HG03135 (cell line): ENCODE measurements at regions not wholly inside any gene's neighbourhood (a gene's known extent, or its start where the extent isn't known, plus 50 kb on each side); places are given as distances from the start of the nearest gene placed in this dataset.
"Not testable (repeated sequence)": the region's sequence is repeated elsewhere in the genome, so short reads cannot be mapped to it uniquely, and the experiment has no call there.

ENCODE experiments used
- ATAC-seq: cut with Tn5 transposase; IDR thresholded peaks from one replicate; pipeline ENCODE4 v1.9.1; 2021; ENCODE audit warnings: mild to moderate bottlenecking, moderate library complexity; ENCODE audit not compliant: unreplicated experiment

- ATAC-seq = no peak
Observed at GRCh38 chr10:16231734-16232435, 204.9 kb upstream of the PTER start.

- ATAC-seq = no peak
Observed at GRCh38 chr10:16232441-16232840, 204.4 kb upstream of the PTER start.

GRCh38 chr10:16234916-16235315 lies 201.9 kb upstream of the PTER start:
- no peak for ATAC-seq

GRCh38 chr10:16242446-16242845 lies 194.4 kb upstream of the PTER start:
- ATAC-seq = no peak

DNA sequence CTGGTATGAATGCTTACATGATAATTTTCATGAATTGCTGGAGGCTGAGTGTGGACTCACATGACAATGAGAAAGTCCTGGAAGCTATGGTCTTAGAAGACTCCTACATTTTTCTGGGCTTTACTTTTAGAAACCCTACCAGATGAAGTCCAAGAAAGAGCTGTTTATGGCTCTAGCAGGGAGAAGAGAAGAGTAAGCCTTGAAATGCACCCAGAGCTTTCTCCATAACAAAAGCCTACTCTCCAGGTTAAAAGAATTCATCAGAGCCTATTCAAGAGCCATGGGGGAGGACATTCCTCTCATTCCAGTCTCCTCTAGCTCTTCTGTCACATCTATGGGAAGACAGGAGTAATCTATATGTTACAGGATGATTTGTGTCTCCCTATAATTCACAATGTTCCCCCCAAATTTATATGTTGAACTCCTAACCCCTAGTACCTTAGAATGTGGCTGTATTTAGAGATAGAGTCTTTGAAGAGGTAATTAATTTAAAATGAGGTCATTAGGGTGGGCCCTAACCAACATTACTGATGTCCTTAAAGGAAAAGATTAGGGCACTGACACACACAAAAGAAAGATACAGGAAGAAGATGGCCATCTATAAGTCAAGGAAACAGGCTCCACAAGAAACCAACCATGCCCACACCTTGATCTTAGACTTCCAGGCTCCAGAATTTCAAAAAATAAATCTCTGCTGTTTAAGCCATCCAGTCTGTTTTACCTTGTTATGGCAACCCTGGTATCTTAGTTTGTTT lies 193.8 kb upstream of the PTER start:
- no peak for ATAC-seq

DNA sequence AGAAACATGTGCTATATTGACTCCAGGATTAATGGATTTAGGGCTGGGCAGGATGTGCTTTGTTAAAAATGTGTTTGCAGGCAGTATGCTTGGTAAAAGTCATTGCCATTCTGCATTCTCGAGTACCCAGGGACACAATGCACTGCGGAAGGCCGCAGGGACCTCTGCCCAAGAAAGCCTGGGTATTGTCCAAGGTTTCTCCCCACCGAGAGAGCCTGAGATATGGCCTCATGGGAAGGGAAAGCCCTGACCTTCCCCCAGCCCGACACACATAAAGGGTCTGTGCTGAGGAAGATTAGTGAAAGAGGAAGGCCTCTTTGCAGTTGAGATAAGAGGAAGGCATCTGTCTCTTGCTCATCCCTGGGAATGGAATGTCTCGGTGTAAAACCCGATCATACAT lies 186.7 kb upstream of the PTER start:
- ATAC-seq = not testable (repeated sequence)

DNA sequence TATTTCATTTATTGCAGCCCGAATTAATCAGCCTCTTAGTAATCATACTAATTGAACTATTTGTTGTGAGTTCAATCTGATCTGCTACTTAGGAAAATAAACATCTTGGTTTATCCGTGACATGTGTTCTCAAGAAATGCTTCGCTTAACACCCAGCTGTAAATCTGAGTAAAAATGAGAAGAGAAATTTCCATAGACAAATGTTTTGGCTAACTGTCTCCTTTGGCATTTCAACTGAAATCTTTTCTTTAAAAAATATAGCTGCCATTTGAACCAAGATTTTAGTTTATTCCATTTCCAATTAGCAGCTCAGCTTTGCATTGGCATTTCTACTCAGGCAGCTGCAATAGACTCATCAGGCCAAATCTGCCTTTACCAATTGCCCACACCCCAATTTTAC lies 180.5 kb upstream of the PTER start:
- ATAC-seq = no peak

DNA sequence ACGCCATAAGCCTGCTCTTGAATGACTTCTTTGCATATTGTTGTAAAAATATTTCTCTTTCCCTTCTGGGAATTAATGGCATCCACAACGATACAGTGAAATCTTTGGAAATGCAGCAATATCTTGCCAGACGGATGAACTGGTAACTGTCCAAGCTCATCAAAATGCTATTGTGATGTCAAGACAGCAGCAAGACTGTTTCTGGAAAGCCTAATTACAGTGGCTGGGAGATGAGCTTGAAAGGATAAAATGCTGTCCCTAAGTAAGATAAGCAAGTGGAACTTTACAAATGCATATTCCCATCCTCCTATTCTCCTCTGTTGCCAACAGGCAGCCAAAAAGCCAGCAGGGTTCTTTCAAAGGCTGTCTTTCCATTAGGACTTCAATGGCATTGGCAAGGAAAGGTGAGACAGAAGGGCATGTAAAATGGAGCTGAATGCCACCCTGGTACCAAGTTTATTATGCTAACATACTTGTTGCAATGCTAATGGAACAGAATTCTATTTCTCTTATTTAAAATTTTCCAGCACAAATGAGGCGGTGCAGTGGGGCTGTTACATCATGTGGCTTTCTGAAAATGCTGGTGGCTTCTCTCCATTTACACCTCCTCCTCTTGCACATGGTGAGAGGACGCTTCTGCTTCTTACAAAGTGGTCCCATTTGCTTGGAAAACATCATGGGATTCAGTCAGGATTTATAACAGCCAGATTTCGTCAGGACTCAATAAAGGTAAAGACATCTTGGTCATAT lies 178.3 kb upstream of the PTER start:
- ATAC-seq = no peak

- ATAC-seq = no peak
Observed at GRCh38 chr10:16259726-16260125, 177.1 kb upstream of the PTER start.

DNA sequence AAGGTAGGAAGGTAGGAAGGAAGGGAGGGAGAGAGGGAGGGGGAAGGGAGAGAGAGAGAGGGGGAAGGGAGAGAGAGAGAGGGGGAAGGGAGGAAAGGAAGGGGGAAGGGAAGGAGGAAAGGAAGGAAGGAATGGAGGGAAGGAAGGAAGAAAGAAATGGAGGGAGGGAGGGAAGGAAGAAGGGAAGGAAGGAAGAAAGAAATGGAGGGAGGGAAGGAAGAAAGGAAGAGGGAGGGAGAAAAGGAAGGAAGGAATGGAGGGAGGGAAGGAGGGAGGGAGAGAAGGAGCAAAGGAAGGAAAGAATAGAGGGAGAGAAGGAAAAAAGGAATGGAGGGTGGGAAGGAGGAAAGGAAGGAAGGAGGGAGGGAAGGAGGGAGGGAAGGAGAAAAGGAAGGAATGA lies 176.4 kb upstream of the PTER start:
- ATAC-seq = no peak

DNA sequence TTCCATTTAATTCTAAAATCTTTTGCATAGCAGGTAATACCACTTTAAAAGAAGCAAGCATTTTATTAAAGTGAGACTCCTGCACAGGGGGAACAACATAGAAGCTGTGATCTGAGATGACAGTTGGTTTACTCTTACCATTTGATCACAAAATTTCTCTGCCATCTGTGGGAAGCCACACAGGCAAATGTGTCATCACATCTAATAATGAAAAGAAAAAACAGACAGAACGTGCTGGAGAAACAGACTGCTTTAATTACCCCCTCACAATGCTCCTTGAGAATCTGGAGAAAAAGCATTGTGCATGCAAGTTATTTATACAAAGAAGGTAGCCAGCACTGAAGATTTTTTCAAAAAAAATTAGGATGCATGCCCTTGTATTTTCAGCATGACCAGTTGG lies 165.2 kb upstream of the PTER start:
- ATAC-seq = no peak

GRCh38 chr10:16274911-16275310 lies 161.9 kb upstream of the PTER start:
- ATAC-seq = no peak

DNA sequence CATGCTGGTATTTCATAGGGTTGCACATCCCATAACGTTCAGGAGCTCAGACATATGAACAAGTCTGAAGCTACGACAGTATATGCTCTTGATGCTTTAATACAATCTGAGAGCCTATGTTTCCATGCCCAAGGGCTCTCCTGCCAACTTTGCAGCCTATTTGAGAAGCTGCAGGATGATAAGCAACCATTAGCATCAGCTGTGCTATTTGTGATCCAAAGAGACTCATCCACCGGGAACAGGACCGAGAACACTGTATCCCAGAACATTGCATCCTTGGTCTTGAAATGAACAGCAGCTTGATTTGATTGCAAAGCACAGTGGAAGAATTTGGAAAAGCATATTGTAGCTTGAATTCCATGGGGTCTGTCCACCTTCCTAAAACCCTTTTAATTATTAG lies 156.2 kb upstream of the PTER start:
- no peak for ATAC-seq

DNA sequence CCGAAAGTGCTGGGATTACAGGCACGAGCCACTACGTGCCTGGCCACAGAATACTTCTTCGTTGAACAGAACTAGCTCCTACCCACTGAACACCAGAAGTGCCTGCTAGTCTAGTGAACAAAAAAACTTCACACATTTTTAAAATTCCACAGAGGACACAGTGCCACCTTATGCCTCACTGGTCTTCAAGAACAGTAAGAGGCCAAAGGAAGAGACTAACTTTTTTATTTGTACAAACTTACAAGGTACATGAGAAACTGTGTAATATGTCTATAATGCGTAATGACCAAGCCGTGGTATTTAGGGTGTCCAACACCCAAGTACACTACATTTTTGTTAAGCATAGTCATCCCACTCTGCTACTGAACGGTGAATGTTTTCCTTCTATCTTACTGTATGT lies 144.4 kb upstream of the PTER start:
- no peak for ATAC-seq

- ATAC-seq = no peak
Observed at GRCh38 chr10:16297069-16297468, 139.7 kb upstream of the PTER start.

DNA sequence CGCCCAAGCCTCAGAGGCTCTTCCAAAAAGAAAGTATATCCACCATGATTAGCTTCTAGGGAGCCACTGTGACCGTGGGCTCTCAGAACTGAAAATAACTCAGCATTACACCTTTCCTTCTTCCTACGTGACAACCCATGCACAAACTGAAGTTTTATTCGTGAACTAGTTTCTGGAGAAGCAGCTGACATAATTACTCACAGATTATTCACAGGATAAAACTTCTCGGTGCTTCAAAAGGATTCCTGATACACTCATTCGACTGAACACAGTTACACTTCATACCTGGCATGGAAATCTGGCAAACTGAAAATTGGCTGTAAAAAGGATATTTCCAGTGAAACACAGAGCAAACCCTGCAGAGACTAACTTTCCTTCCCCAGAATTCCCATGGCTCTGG lies 139.2 kb upstream of the PTER start:
- ATAC-seq = no peak

GRCh38 chr10:16304311-16304710 lies 132.5 kb upstream of the PTER start:
- ATAC-seq = no peak

DNA sequence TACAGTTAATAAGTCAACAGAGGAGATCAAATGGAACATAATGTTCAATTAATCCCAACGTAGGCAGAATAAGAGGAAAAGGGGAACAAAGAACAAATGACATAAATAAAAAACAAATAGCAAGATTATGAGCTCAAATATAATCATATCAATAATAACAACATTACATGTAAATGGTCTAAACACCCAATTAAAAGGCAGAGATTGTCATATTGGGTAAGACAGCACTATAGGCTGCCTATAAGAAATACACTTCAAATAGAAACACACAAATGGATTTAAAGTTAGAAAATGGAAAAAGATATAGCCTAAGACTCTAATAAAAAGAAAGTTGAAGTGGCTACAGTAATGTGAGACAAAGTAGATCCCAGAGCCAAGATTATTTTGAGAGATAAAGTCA lies 126.4 kb upstream of the PTER start:
- no peak for ATAC-seq

DNA sequence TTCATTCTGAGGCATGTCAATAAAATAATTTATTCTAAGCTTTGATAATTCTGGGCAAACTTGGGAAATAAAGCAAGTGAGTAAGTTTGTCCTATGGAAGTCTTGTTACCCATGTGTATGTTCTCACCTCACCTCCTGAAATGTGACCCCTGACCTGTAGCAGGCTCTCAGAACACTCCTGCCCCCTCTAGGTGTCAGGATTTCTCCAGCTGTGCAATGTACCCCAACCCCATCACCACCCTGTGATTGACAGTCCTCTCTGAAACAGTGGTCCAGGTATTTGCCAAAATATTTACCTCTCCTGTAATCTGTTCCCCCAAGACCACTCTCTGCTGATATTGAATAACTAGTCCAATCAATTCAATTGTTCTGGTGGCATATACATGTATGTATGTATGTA lies 122.6 kb upstream of the PTER start:
- ATAC-seq = no peak

GRCh38 chr10:16316733-16317390 lies 119.9 kb upstream of the PTER start:
- no peak for ATAC-seq

DNA sequence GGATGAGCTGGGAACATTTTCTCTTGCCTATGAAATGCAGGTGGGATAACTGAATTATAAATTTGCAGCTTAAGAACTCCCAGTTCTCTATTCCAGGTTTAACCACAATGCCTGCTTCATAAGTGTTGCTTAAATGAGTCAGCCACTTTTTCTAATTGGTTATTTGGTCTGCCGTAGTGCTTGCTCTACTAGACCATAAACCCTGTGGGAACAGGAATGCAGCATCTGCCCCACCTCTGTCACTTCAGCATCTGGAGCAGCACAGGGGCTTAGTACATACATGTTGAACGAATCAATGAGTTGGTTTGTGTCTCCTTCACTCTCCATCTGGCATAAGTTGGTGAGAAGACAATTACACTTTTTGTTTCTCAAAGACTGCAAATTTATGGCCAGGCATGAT lies 95.2 kb upstream of the PTER start:
- no peak for ATAC-seq
